Type B pancreatic cell (in vitro differentiated cells): ENCODE measurements at regions not wholly inside any gene's neighbourhood (a gene's known extent, or its start where the extent isn't known, plus 50 kb on each side); places are given as distances from the start of the nearest gene placed in this dataset.
A peak's percentile ranks its signal among the peaks of the same experiment; 100 is the strongest.

Experiments used
- DNase-seq: peaks from one replicate; pipeline ENCODE4 v3.0.0; 2021; ENCODE audit warnings: mixed read lengths; ENCODE audit not compliant: unreplicated experiment; ENCODE audit errors: extremely low spot score
- H3K27ac Mint-ChIP-seq: 2 replicates; pipeline ENCODE4 v1.8.0; 2021; ENCODE audit warnings: mild to moderate bottlenecking, mixed read lengths
- H3K27me3 Mint-ChIP-seq: 2 replicates; pipeline ENCODE4 v1.8.0; 2021; ENCODE audit warnings: mixed read lengths
- H3K36me3 Mint-ChIP-seq: 2 replicates; pipeline ENCODE4 v1.8.0; 2021; ENCODE audit warnings: mixed read lengths
- H3K4me1 Mint-ChIP-seq: one replicate; pipeline ENCODE4 v1.8.0; 2021; ENCODE audit warnings: mixed read lengths; ENCODE audit not compliant: unreplicated experiment
- H3K4me3 Mint-ChIP-seq: 2 replicates; pipeline ENCODE4 v1.8.0; 2021; ENCODE audit warnings: mild to moderate bottlenecking, mixed read lengths
- H3K9me3 Mint-ChIP-seq: 2 replicates; pipeline ENCODE4 v1.8.0; 2021; ENCODE audit warnings: mixed read lengths
- CTCF ChIP-seq: fragments of 200-600 bp; sonication (generic); conservative IDR thresholded peaks from 2 replicates; pipeline ENCODE4 v1.5.0; 2021; ENCODE audit warnings: antibody characterized with exemption, mild to moderate bottlenecking

- H3K4me1 Mint-ChIP-seq = peaks cover 20% of the 10 kb centered on the region
- H3K27me3 Mint-ChIP-seq = peaks cover 28% of the 10 kb centered on the region
- no peak overlapping the region for H3K4me3 Mint-ChIP-seq
- peak; percentile 57 for DNase-seq
- no peaks in the 10 kb centered on the region for H3K9me3 Mint-ChIP-seq
- TF ChIP-seq CTCF = no peak
- H3K36me3 Mint-ChIP-seq = peaks cover 3% of the 10 kb centered on the region
- H3K27ac Mint-ChIP-seq = peak overlapping the region; percentile 23
Observed at GRCh38 chr5:135222171-135222681, 176.8 kb downstream of the MACROH2A1 start.

GRCh38 chr5:135221696-135222095 is 177.3 kb downstream of the MACROH2A1 start:
- H3K4me1 Mint-ChIP-seq = peaks cover 20% of the 10 kb centered on the region
- TF ChIP-seq CTCF = no peak
- H3K27me3 Mint-ChIP-seq = peaks cover 27% of the 10 kb centered on the region
- H3K27ac Mint-ChIP-seq = no peak overlapping the region
- peak; percentile 32 for DNase-seq
- no peaks in the 10 kb centered on the region for H3K9me3 Mint-ChIP-seq
- H3K4me3 Mint-ChIP-seq = no peak overlapping the region
- H3K36me3 Mint-ChIP-seq = peaks cover 3% of the 10 kb centered on the region

GRCh38 chr5:135221187-135221473 is 177.9 kb downstream of the MACROH2A1 start:
- Mint-ChIP-seq H3K9me3 (no peaks in the 10 kb centered on the region), H3K4me3 (no peak overlapping the region), H3K36me3 (peaks cover 3% of the 10 kb centered on the region), H3K27ac (no peak overlapping the region), H3K4me1 (peaks cover 20% of the 10 kb centered on the region), H3K27me3 (peaks cover 28% of the 10 kb centered on the region)
- no peak for TF ChIP-seq CTCF
- peak; percentile 37 for DNase-seq

- no peak overlapping the region for H3K27ac Mint-ChIP-seq
- H3K27me3 Mint-ChIP-seq = peaks cover 33% of the 10 kb centered on the region
- no peak for TF ChIP-seq CTCF
- no peak overlapping the region for H3K4me3 Mint-ChIP-seq
- peaks cover 3% of the 10 kb centered on the region for H3K36me3 Mint-ChIP-seq
- H3K9me3 Mint-ChIP-seq = no peaks in the 10 kb centered on the region
- peak; percentile 51 for DNase-seq
- H3K4me1 Mint-ChIP-seq = peaks cover 17% of the 10 kb centered on the region
Observed at GRCh38 chr5:135220394-135221186, 178.4 kb downstream of the MACROH2A1 start.

- H3K9me3 Mint-ChIP-seq = no peaks in the 10 kb centered on the region
Observed at GRCh38 chr5:135219868-135220267, 179.2 kb downstream of the MACROH2A1 start.

More at GRCh38 chr5:135219868-135220267, 179.2 kb downstream of the MACROH2A1 start:
- no peak for TF ChIP-seq CTCF
- DNase-seq = peak; percentile 42
- Mint-ChIP-seq H3K27ac (no peak overlapping the region), H3K36me3 (peaks cover 3% of the 10 kb centered on the region), H3K4me1 (peaks cover 12% of the 10 kb centered on the region), H3K4me3 (no peak overlapping the region), H3K27me3 (peaks cover 37% of the 10 kb centered on the region)
